ES-I3 (cell line): ENCODE measurements at regions not wholly inside any gene's neighbourhood (a gene's known extent, or its start where the extent isn't known, plus 50 kb on each side); places are given as distances from the start of the nearest gene placed in this dataset.
"Not testable (repeated sequence)": the region's sequence is repeated elsewhere in the genome, so short reads cannot be mapped to it uniquely, and the experiment has no call there.

Experiments
- H3K36me3 ChIP-seq: 2 replicates; pipeline ENCODE4 v1.6.1; 2013; ENCODE audit warnings: mild to moderate bottlenecking, low read length, control low read depth, moderate library complexity; ENCODE audit not compliant: insufficient read depth
- H3K4me1 ChIP-seq: 2 replicates; pipeline ENCODE4 v1.6.1; 2013; ENCODE audit warnings: mild to moderate bottlenecking, control low read depth, low read length; ENCODE audit not compliant: insufficient read depth
- H3K9ac ChIP-seq: 2 replicates; pipeline ENCODE4 v1.6.1; 2013; ENCODE audit warnings: low read depth, mild to moderate bottlenecking, low read length, moderate library complexity
- H3K9me3 ChIP-seq: 2 replicates; pipeline ENCODE4 v1.6.1; 2013; ENCODE audit warnings: mild to moderate bottlenecking, low read length, moderate library complexity; ENCODE audit not compliant: control insufficient read depth, insufficient read depth

DNA sequence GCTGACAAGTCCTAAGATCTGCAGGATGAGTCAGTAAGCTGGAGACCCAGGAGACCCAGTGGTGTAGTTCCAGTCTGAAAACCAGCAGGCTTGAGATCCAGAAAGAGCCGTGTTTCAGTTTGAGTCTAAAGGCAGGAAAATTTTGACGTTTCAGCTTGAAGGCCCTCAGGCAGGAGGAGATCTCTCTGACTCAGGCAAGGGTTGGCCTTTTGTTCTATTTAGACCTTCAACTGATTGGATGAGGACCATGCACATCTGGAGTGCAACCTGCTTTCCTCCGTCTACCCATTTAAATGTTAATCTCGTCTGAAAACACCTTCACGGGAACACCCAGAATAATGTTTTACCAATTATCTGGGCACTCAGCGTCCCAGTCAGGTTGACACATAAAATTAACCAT is 69.5 kb downstream of the NPIPA7 start:
- not testable (repeated sequence) for H3K9me3 ChIP-seq, H3K4me1 ChIP-seq, H3K36me3 ChIP-seq, H3K9ac ChIP-seq

DNA sequence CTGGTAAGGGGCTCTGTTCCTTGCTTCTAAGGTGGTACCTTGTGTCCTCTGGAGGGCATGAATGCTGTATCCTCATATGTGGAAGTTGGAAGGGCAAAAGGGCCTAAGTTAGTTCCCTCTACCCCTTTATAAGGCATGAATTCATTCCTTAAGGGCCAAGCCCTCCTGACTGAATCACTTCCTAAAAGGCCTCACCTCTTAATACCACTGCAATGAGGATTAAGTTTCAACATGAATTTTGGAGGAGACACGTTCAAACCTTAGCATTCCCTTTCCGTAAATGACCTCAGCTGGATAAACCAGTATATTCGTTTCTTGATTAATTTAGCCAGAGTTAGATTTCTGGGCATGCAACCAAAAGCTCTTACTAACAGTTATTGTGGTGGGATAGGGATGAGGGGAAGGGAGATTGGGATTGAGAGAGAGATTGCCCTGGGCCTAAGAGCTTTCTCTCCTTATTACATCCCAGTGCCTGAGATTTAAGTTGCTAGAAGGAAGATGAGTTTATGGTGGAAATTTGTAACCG is 70.8 kb downstream of the NPIPA7 start:
- H3K9ac ChIP-seq, H3K9me3 ChIP-seq, H3K4me1 ChIP-seq, H3K36me3 ChIP-seq: not testable (repeated sequence)

DNA sequence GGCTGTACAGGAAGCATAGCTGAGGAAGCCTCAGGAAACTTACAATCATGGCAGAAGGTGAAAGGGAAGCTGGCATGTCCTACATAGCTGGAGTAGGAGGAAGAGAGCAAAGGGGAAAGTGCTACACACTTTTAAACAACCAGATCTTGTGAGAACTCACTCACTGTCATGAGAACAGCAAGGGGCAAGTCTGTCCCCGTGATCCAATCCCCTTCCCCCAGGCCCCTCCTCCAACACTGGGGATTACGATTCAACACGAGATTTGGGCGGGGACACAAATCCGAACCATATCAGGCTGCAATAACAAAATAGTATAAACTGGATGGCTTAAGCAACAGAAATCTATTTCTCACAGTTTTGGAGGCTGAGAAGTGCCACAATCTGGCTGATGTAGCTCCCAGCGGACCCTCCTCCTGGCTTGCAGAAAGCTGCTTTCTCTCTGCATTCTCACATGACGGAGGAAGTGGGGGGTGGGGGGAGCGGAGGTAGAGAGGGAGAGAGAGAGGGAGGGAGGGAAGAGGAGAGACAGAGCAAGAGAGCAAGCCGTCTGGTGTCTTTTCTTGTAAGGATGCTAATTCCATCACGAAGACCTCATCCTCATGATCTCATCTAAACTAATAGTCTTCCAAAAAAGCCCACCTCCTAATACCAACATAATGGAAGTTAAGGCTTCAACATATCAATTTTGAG is 72.9 kb downstream of the NPIPA7 start:
- not testable (repeated sequence) for H3K36me3 ChIP-seq, H3K9ac ChIP-seq, H3K9me3 ChIP-seq, H3K4me1 ChIP-seq

DNA sequence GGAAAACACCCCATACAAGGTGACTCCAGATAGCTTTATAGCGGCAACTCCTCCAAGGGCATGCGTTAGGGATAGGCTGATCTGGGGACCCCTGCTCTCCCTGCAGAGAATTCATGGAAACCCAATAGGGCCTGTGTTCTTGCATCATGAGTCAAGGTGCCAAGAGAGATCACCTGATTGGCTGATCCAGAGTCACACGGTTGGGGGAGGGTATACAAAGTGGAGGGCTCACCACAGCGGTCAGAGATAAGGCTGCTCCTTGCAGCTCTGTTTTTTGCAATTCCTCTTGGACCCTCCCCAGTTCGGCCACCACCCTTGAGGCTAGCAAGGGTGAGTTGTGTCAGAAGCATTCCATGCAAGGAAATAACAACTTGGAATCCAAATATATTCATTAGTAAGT is 79.6 kb downstream of the NPIPA7 start:
- not testable (repeated sequence) for H3K4me1 ChIP-seq, H3K9me3 ChIP-seq, H3K9ac ChIP-seq, H3K36me3 ChIP-seq

- not testable (repeated sequence) for H3K4me1 ChIP-seq, H3K9me3 ChIP-seq, H3K9ac ChIP-seq, H3K36me3 ChIP-seq
These were observed 84.9 kb downstream of the NPIPA7 start for GRCh38 chr16:16463792-16464191.

DNA sequence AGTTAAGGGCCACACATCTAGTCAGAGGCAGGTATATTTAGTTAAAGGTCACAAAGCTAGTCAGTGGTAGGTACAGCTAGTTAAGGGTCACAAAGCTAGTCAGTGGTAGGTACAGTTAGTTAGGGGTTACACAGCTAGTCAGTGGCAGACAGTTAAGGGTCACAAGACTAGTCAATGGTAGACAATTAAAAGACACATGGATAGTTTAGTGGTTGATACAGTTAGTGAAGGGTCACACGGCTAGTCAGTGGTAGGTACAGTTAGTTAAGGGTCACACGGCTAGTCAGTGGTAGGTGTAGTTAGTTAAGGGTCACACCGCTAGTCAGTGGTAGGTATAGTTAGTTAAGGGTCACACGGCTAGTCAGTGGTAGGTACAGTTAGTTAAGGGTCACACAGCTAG is 110.0 kb downstream of the NPIPA7 start:
- H3K9me3 ChIP-seq, H3K4me1 ChIP-seq, H3K9ac ChIP-seq, H3K36me3 ChIP-seq: not testable (repeated sequence)

DNA sequence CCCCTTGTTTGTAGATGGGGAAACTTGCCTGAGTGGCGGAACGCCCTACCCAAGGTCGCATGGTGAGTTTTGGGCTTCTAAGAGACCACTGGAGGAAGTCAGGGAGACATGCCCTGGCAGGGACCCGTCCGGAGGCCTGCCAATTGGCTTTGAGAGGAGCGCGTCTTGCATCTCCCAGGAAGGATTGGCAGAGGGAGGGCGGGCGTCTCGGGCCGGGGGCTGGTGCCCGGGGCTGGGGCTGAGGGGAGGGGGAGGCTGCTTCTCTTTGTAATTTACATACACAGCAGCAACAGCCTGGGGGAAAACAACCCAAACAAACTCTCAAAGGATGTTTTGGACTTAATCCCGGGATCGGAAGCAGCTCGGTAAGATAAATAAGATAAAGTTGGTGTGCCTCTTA is 110.5 kb downstream of the NPIPA7 start:
- not testable (repeated sequence) for H3K36me3 ChIP-seq, H3K9me3 ChIP-seq

GRCh38 chr16:16494114-16494513 is 115.2 kb downstream of the NPIPA7 start:
- H3K4me1 ChIP-seq, H3K9ac ChIP-seq, H3K9me3 ChIP-seq, H3K36me3 ChIP-seq: not testable (repeated sequence)

More for the DNA sequence above, 110.5 kb downstream of the NPIPA7 start:
- H3K4me1 ChIP-seq, H3K9ac ChIP-seq: not testable (repeated sequence)

DNA sequence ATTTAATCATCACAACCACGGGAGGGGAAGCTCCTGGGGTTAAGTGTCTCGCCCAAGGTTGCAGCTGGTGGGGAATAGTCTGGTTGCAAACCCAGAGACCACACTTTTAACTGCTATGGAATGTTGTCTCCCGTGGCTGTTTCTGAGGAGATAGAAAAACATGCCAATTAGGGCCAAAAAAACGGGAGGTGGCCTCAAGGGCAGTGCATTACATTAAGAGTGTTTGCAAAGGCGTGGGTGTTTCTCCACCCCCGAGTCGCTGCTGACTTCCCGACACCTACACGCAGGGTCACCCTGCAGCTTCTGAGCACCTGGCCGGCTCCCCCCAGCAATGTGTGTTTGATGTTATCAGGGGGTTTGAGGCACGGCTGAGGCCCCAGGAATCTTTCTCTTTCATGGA is 116.1 kb downstream of the NPIPA7 start:
- H3K4me1 ChIP-seq, H3K36me3 ChIP-seq, H3K9me3 ChIP-seq, H3K9ac ChIP-seq: not testable (repeated sequence)

DNA sequence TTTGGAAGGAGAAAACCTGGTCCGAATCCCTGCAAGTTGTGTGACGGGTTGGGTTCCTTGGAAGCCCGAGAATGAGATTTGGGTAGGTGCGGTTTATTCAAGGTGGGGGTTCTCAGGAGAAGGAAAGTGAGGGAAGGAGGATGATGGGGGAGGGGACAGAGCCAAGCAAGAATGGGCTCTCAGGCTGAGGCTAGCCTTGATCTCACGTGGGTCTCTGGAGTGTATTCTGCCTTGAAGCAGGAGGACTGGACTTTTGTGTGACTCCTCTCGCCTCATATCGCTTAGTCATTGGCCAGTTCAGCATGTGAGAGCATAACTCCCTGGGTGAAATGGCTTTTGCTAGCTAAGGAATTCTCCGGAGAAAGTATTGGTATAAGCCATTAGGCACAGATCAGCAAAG is 120.9 kb downstream of the NPIPA7 start:
- H3K4me1 ChIP-seq, H3K36me3 ChIP-seq, H3K9me3 ChIP-seq, H3K9ac ChIP-seq: not testable (repeated sequence)

DNA sequence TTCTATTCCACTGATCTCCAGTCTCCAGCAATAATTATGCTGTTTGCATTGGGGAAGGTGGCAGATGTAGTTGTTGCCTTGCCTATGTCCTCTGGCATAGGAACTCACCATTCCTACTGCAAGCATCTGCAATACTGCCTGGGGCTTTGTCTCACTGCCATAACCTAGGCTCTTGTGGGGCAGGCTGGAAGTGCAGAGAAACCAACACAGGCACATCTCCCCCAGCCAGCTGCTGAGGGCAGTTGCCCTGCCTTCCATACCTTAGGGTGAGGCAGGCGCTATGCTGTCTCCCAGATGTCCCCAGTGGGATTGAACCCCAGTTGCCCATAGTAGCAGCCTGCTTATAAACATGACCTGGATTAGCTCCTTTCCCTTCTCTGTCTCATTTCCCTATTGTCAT is 128.1 kb downstream of the NPIPA7 start:
- H3K4me1 ChIP-seq, H3K9ac ChIP-seq, H3K36me3 ChIP-seq, H3K9me3 ChIP-seq: not testable (repeated sequence)

GRCh38 chr16:16508344-16508743 is 129.4 kb downstream of the NPIPA7 start:
- not testable (repeated sequence) for H3K9ac ChIP-seq, H3K9me3 ChIP-seq, H3K4me1 ChIP-seq, H3K36me3 ChIP-seq

DNA sequence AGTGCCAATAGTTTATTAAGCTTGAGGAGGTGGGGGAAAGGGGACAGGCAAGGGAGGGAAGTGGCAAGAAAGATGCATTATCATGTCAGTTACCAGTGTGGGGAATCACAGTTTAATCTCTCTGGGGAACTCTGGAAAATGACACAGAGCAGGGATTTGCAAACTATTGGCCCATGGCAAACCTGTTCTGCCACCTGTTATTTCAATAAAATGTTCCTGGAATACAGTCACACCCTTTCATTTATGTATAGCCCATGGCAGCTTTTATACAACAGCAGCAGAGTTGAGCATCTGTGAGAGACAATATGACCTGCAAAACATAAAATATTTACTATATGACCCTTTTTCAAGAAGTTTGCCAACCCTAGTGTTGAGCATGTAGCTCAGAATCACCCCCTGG is 140.5 kb downstream of the NPIPA7 start:
- not testable (repeated sequence) for H3K36me3 ChIP-seq, H3K9me3 ChIP-seq, H3K4me1 ChIP-seq, H3K9ac ChIP-seq

DNA sequence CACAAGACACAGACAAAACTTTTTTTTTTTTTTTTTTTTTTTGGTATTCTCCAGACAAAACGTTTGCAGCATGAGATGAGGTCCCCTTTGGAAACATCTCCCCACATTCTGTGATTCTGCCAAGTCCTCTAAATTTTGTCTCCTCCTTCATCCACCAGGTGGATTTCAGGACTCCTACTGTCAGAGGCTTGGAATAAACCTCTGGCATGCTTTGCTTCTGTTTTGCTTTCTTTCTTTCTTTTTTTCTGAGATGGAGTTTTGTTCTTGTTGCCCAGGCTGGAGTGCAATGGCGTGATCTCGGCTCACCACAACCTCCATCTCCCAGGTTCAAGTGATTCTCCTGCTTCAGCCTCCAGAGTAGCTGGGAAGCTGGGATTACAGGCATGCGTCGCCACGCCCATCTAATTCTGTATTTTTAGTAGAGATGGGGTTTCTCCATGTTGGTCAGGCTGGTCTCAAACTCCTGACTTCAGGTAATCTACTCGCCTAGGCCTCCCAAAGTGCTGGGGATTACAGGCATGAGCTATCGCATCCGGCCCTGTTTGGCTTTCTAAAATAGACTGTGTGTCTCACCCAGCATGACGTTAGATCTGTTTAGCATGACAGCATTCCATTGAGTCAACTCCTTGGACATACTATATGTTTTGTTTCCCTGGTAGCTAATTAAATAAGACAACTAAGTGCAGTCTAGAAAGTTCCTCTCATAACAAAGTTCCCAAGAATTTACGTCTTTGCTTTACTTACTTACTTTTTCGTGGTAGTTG is 142.5 kb downstream of the NPIPA7 start:
- not testable (repeated sequence) for H3K9me3 ChIP-seq, H3K36me3 ChIP-seq, H3K9ac ChIP-seq, H3K4me1 ChIP-seq

- H3K9me3 ChIP-seq, H3K4me1 ChIP-seq, H3K9ac ChIP-seq, H3K36me3 ChIP-seq: not testable (repeated sequence)
These were observed 148.1 kb downstream of the NPIPA7 start for GRCh38 chr16:16526998-16527397.
